ENCODE measurements at regions not wholly inside any gene's neighbourhood (a gene's known extent, or its start where the extent isn't known, plus 50 kb on each side); places are given as distances from the start of the nearest gene placed in this dataset.

- Histone ChIP-seq H3K27me3 (peaks cover 0 to 31% (median 0%) of the 10 kb centered on the region in 4 donors), H3K9me3 (no peaks in the 10 kb centered on the region), H3K36me3 (no peaks in the 10 kb centered on the region), H3K4me3 (no peak overlapping the region), H3K4me1 (no peaks in the 10 kb centered on the region), H3K27ac (no peak overlapping the region)
- WGBS, 2 donors = 68 to 77% methylated on average over 5 of the region's 5 CpGs
- no peak for TF ChIP-seq CTCF (IDR thresholded peaks at IDR 0.05)
- intact Hi-C loops (cut with DNase I) = no loop called here
- DNase-seq = no peak
Observed at GRCh38 chr10:125482637-125483036, 200.3 kb downstream of the TEX36 start.

- DNase-seq = no peak
Observed at GRCh38 chr10:125482108-125482507, 200.9 kb downstream of the TEX36 start.

GRCh38 chr10:125479059-125479458, 203.9 kb downstream of the TEX36 start:
- Histone ChIP-seq H3K36me3 (no peaks in the 10 kb centered on the region), H3K27me3 (peaks cover 0 to 43% (median 0%) of the 10 kb centered on the region in 4 donors), H3K4me3 (no peak overlapping the region), H3K27ac (no peak overlapping the region), H3K9me3 (no peaks in the 10 kb centered on the region), H3K4me1 (no peaks in the 10 kb centered on the region)
- intact Hi-C loops (cut with DNase I) = no loop called here
- TF ChIP-seq CTCF (IDR thresholded peaks at IDR 0.05) (no peak), POLR2A (IDR thresholded peaks at IDR 0.05) (no peak)
- DNase-seq = no peak
- WGBS, 2 donors = 40 to 59% methylated on average over 2 to 3 of the region's 4 CpGs

More at GRCh38 chr10:125482108-125482507, 200.9 kb downstream of the TEX36 start:
- Histone ChIP-seq H3K27me3 (peaks cover 0 to 37% (median 0%) of the 10 kb centered on the region in 4 donors), H3K4me3 (no peak overlapping the region), H3K27ac (no peak overlapping the region), H3K4me1 (no peaks in the 10 kb centered on the region), H3K9me3 (no peaks in the 10 kb centered on the region), H3K36me3 (no peaks in the 10 kb centered on the region)
- intact Hi-C loops (cut with DNase I) = no loop called here
- no peak for TF ChIP-seq POLR2A (IDR thresholded peaks at IDR 0.05)
- no peak for TF ChIP-seq CTCF (IDR thresholded peaks at IDR 0.05)
- WGBS, 2 donors = 38 to 40% methylated on average over 2 of the region's 2 CpGs

- H3K4me1 ChIP-seq = no peaks in the 10 kb centered on the region
- no peak for DNase-seq
- peaks cover 0 to 36% (median 0%) of the 10 kb centered on the region in 4 donors for H3K27me3 ChIP-seq
- intact Hi-C loops (cut with DNase I) = no loop called here
- WGBS, 2 donors = 67 to 77% methylated on average over 2 of the region's 2 CpGs
- TF ChIP-seq POLR2A (IDR thresholded peaks at IDR 0.05) = no peak
- TF ChIP-seq CTCF (IDR thresholded peaks at IDR 0.05) = no peak
- no peak overlapping the region for H3K4me3 ChIP-seq
- H3K9me3 ChIP-seq = no peaks in the 10 kb centered on the region
- H3K36me3 ChIP-seq = no peaks in the 10 kb centered on the region
- H3K27ac ChIP-seq = no peak overlapping the region
Observed at GRCh38 chr10:125475815-125476214, 207.1 kb downstream of the TEX36 start.

GRCh38 chr10:125473143-125473793, 209.7 kb downstream of the TEX36 start:
- no peak overlapping the region for H3K4me3 ChIP-seq
- H3K9me3 ChIP-seq = no peaks in the 10 kb centered on the region

More at GRCh38 chr10:125473143-125473793, 209.7 kb downstream of the TEX36 start:
- peaks cover 0 to 20% (median 0%) of the 10 kb centered on the region in 4 donors for H3K27me3 ChIP-seq
- no peaks in the 10 kb centered on the region for H3K36me3 ChIP-seq
- DNase-seq = no peak
- TF ChIP-seq CTCF (IDR thresholded peaks at IDR 0.05) (no peak), POLR2A (IDR thresholded peaks at IDR 0.05) (no peak)
- no peak overlapping the region for H3K27ac ChIP-seq
- intact Hi-C loops (cut with DNase I) = no loop called here
- 77 to 81% methylated on average over 7 of the region's 7 CpGs for WGBS, 2 donors
- H3K4me1 ChIP-seq = no peaks in the 10 kb centered on the region

All from esophagus squamous epithelium (tissue), 5 donors.